MCF 10A (cell line): ENCODE measurements at regions not wholly inside any gene's neighbourhood (a gene's known extent, or its start where the extent isn't known, plus 50 kb on each side); places are given as distances from the start of the nearest gene placed in this dataset.

Experiments
- BruUV-seq: library from RNA; stranded (reverse); fragments of 400-500 nt; replicated peaks from 2 replicates; lab custom pipeline; 2021; lab: Mats Ljungman, UMichigan
- CTCF ChIA-PET: fragments of 300-600 bp; sonication (Branson Sonifier 250); formaldehyde crosslinking; extraction: SDS; loops from one replicate; lab custom pipeline; 2021; ENCODE audit warnings: antibody characterized with exemption, inconsistent platforms; lab: Yijun Ruan, JAX
- POLR2A ChIA-PET: fragments of 300-600, 350-650 bp; sonication (Branson Sonifier 250); formaldehyde crosslinking; extraction: SDS; loops from one replicate; lab custom pipeline; 2020; ENCODE audit warnings: antibody characterized with exemption, inconsistent platforms; lab: Yijun Ruan, JAX
- DNase-seq: peaks from one replicate; pipeline ENCODE4 v3.0.0-alpha.2; 2018; ENCODE audit not compliant: unreplicated experiment
- H3K27ac Mint-ChIP-seq: one replicate; pipeline ENCODE4 v1.8.0; 2022; ENCODE audit warnings: mild to moderate bottlenecking, low read depth, mixed read lengths; ENCODE audit not compliant: unreplicated experiment
- H3K27me3 Mint-ChIP-seq: one replicate; pipeline ENCODE4 v1.8.0; 2022; ENCODE audit warnings: mixed read lengths; ENCODE audit not compliant: insufficient read depth, unreplicated experiment
- H3K36me3 Mint-ChIP-seq: one replicate; pipeline ENCODE4 v1.8.0; 2022; ENCODE audit warnings: mild to moderate bottlenecking, moderate library complexity, mixed read lengths; ENCODE audit not compliant: insufficient read depth, unreplicated experiment
- H3K4me1 Mint-ChIP-seq: one replicate; pipeline ENCODE4 v1.8.0; 2022; ENCODE audit warnings: mixed read lengths; ENCODE audit not compliant: insufficient read depth, unreplicated experiment
- H3K4me3 Mint-ChIP-seq: one replicate; pipeline ENCODE4 v1.8.0; 2022; ENCODE audit warnings: mild to moderate bottlenecking, moderate library complexity, mixed read lengths; ENCODE audit not compliant: unreplicated experiment
- H3K9me3 Mint-ChIP-seq: one replicate; pipeline ENCODE4 v1.8.0; 2022; ENCODE audit warnings: mixed read lengths; ENCODE audit not compliant: unreplicated experiment
- intact Hi-C: fragments of 100-400 bp; cut with micrococcal nuclease; formaldehyde crosslinking; loops from 2 replicates; pipeline ENCODE4 v1.14.1; 2022
- TF ChIP-seq, protein P1 (sequence below): fragments of 200-600 bp; IDR thresholded peaks from one replicate; pipeline ENCODE4 v1.8.0; 2022; ENCODE audit warnings: antibody characterized with exemption, mild to moderate bottlenecking; ENCODE audit not compliant: unreplicated experiment

DNA sequence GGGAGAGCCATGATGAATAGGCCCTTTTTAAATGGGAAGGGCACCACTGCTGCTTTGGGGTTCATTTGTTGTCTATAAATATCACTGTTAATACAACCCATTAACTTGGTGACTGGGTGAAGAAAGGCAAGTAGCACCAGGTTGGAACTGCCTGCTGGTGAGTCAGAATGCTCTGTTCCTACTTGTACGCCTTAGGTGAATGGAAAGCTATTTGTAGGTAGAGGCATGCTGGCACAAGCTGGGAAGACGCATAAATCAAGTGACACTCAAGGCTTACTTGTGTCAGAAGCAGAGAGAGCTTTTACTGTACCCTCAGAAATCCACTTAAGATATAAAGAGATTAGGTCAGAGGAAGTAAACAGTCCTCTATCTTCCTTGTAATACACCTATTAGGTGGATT, 142.5 kb downstream of the TMX1 start:
- Mint-ChIP-seq H3K9me3 (no peaks in the 10 kb centered on the region), H3K36me3 (no peaks in the 10 kb centered on the region), H3K4me1 (peaks cover 29% of the 10 kb centered on the region), H3K27ac (peak overlapping the region; percentile 86), H3K4me3 (peak overlapping the region; percentile 3), H3K27me3 (no peaks in the 10 kb centered on the region)
- ChIA-PET CTCF (interaction anchor here (0.9 to 1.6 kb wide), 3 partner anchors 14 to 394 kb away, joined by 3 to 5 read pairs (median 4); no protein-coding TSS in a partner anchor), POLR2A (interaction anchor here (0.6 to 5.4 kb wide), 21 partner anchors 11 to 298 kb away, joined by 3 to 77 read pairs (median 5); partner anchors contain the start of gene FRMD6)
- intact Hi-C loops = no loop called here
- peak; percentile 92 for DNase-seq
- TF ChIP-seq, protein P1, sequence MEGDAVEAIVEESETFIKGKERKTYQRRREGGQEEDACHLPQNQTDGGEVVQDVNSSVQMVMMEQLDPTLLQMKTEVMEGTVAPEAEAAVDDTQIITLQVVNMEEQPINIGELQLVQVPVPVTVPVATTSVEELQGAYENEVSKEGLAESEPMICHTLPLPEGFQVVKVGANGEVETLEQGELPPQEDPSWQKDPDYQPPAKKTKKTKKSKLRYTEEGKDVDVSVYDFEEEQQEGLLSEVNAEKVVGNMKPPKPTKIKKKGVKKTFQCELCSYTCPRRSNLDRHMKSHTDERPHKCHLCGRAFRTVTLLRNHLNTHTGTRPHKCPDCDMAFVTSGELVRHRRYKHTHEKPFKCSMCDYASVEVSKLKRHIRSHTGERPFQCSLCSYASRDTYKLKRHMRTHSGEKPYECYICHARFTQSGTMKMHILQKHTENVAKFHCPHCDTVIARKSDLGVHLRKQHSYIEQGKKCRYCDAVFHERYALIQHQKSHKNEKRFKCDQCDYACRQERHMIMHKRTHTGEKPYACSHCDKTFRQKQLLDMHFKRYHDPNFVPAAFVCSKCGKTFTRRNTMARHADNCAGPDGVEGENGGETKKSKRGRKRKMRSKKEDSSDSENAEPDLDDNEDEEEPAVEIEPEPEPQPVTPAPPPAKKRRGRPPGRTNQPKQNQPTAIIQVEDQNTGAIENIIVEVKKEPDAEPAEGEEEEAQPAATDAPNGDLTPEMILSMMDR = no peak
- no TSS peak for BruUV-seq

GRCh38 chr14:51386411-51386810, 146.4 kb downstream of the TMX1 start:
- peaks cover 29% of the 10 kb centered on the region for H3K4me1 Mint-ChIP-seq
- intact Hi-C loops = no loop called here

GRCh38 chr14:51386983-51387735, 147.1 kb downstream of the TMX1 start:
- Mint-ChIP-seq H3K27me3 (no peaks in the 10 kb centered on the region), H3K36me3 (no peaks in the 10 kb centered on the region), H3K27ac (peak overlapping the region; percentile 1), H3K4me3 (no peak overlapping the region), H3K9me3 (peaks cover 7% of the 10 kb centered on the region), H3K4me1 (peaks cover 23% of the 10 kb centered on the region)
- peak; percentile 50 for DNase-seq
- POLR2A ChIA-PET = interaction anchor here (0.7 to 3.5 kb wide), 9 partner anchors 9 to 104 kb away, joined by 3 to 26 read pairs (median 5); no protein-coding TSS in a partner anchor
- intact Hi-C loops = no loop called here
- TF ChIP-seq, protein P1 = no peak
- BruUV-seq = no TSS peak
- CTCF ChIA-PET = interaction anchor here (0.6 to 1.3 kb wide), 3 partner anchors 101 to 388 kb away, joined by 3 to 4 read pairs (median 4); no protein-coding TSS in a partner anchor

More at GRCh38 chr14:51386411-51386810, 146.4 kb downstream of the TMX1 start:
- Mint-ChIP-seq H3K4me3 (no peak overlapping the region), H3K9me3 (peaks cover 7% of the 10 kb centered on the region), H3K27ac (no peak overlapping the region), H3K36me3 (no peaks in the 10 kb centered on the region), H3K27me3 (no peaks in the 10 kb centered on the region)
- no peak for DNase-seq
- CTCF ChIA-PET = interaction anchor here (0.6 to 1.3 kb wide), 3 partner anchors 100 to 389 kb away, joined by 3 to 4 read pairs (median 4); no protein-coding TSS in a partner anchor
- BruUV-seq = no TSS peak
- POLR2A ChIA-PET = interaction anchor here (1.0 to 3.5 kb wide), 5 partner anchors 10 to 104 kb away, joined by 3 to 26 read pairs (median 6); no protein-coding TSS in a partner anchor
- TF ChIP-seq, protein P1 = no peak

DNA sequence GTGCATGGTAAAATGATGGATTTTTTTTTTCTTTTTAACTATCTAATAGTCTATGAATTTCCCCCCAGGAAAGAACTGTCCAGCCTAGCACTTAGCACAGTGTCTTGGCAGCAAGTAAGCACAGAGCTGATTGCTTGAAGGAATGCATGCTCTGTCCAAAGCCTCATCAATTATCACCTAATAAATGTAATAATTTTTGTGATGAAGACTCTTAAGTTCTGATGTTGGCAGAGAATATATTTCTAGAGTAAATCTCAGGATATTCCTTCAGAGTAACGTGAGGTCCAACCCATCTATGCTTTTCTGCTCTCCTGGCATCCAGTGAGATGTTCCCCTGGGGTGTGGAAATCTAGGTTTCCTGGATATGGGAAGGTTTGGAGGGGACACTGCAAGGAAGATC, 152.4 kb downstream of the TMX1 start:
- ChIA-PET CTCF (interaction anchor here (1.1 to 1.4 kb wide), 2 partner anchors 34 to 109 kb away, joined by 3 to 4 read pairs; no protein-coding TSS in a partner anchor), POLR2A (interaction anchor here (1.4 to 5.8 kb wide), 4 partner anchors 9 to 260 kb away, joined by 3 to 77 read pairs (median 9); no protein-coding TSS in a partner anchor)
- intact Hi-C loops = no loop called here
- TF ChIP-seq, protein P1 = no peak
- BruUV-seq = no TSS peak
- Mint-ChIP-seq H3K27ac (peak overlapping the region; percentile 97), H3K9me3 (peaks cover 7% of the 10 kb centered on the region), H3K4me3 (no peak overlapping the region), H3K36me3 (no peaks in the 10 kb centered on the region), H3K4me1 (peaks cover 29% of the 10 kb centered on the region), H3K27me3 (no peaks in the 10 kb centered on the region)
- DNase-seq = no peak
